ENCODE measurements at regions not wholly inside any gene's neighbourhood (a gene's known extent, or its start where the extent isn't known, plus 50 kb on each side); places are given as distances from the start of the nearest gene placed in this dataset.

GRCh38 chr2:71793926-71794325, 340.6 kb downstream of the DYSF start:
- TF ChIP-seq EZH2 (IDR thresholded peaks at IDR 0.05), result no peak
- TF ChIP-seq CTCF (IDR thresholded peaks at IDR 0.05), result no peak
- H3K4me2 ChIP-seq, result no peak overlapping the region
- no peaks in the 10 kb centered on the region for H3K9me3 ChIP-seq (ENCODE audit: low read depth)
- H3K9ac ChIP-seq, result no peak overlapping the region
- peaks cover 7% of the 10 kb centered on the region for H3F3A ChIP-seq (ENCODE audit: low read depth)
- H3K4me3 Mint-ChIP-seq, result no peak overlapping the region
- no peak for DNase-seq (ENCODE audit: low spot score)
- H3K27me3 ChIP-seq, result no peaks in the 10 kb centered on the region
- no peak overlapping the region for H2AFZ ChIP-seq (replicated peaks)
- H3K4me1 ChIP-seq, result peaks cover 11% of the 10 kb centered on the region
- peaks cover 5% of the 10 kb centered on the region for H3K4me1 Mint-ChIP-seq
- peak overlapping the region; percentile 30 for H3K27ac Mint-ChIP-seq
- H3K4me3 ChIP-seq, result no peak overlapping the region
- no peaks in the 10 kb centered on the region for H3K9me3 Mint-ChIP-seq
- H3K36me3 Mint-ChIP-seq, result no peaks in the 10 kb centered on the region
- no peaks in the 10 kb centered on the region for H4K20me1 ChIP-seq (ENCODE audit: low read depth)
- no peaks in the 10 kb centered on the region for H3K36me3 ChIP-seq
- H3K27me3 Mint-ChIP-seq (ENCODE audit: insufficient read depth, low read depth), result no peaks in the 10 kb centered on the region
- H3K79me2 ChIP-seq (ENCODE audit: low read depth), result no peaks in the 10 kb centered on the region
- H3K27ac ChIP-seq, result no peak overlapping the region

GRCh38 chr2:71792926-71793761, 339.8 kb downstream of the DYSF start:
- Mint-ChIP-seq H3K4me1 (peaks cover 5% of the 10 kb centered on the region), H3K27me3 (ENCODE audit: insufficient read depth, low read depth) (no peaks in the 10 kb centered on the region), H3K27ac (no peak overlapping the region), H3K36me3 (no peaks in the 10 kb centered on the region), H3K4me3 (no peak overlapping the region), H3K9me3 (no peaks in the 10 kb centered on the region)
- H3K9me3 ChIP-seq (ENCODE audit: low read depth), result no peaks in the 10 kb centered on the region
- no peak overlapping the region for H3K27ac ChIP-seq
- DNase-seq (ENCODE audit: low spot score), result no peak
- H3K4me3 ChIP-seq, result no peak overlapping the region
- peaks cover 7% of the 10 kb centered on the region for H3F3A ChIP-seq (ENCODE audit: low read depth)
- no peaks in the 10 kb centered on the region for H3K27me3 ChIP-seq
- no peaks in the 10 kb centered on the region for H4K20me1 ChIP-seq (ENCODE audit: low read depth)
- no peaks in the 10 kb centered on the region for H3K79me2 ChIP-seq (ENCODE audit: low read depth)
- no peak for TF ChIP-seq EZH2phosphoT487 (IDR thresholded peaks at IDR 0.05)
- no peak for TF ChIP-seq CTCF (IDR thresholded peaks at IDR 0.05)
- TF ChIP-seq EZH2 (IDR thresholded peaks at IDR 0.05), result no peak
- H3K4me1 ChIP-seq, result peaks cover 11% of the 10 kb centered on the region
- H3K4me2 ChIP-seq, result no peak overlapping the region
- no peaks in the 10 kb centered on the region for H3K36me3 ChIP-seq
- no peak overlapping the region for H2AFZ ChIP-seq (replicated peaks)
- no peak overlapping the region for H3K9ac ChIP-seq

GRCh38 chr2:71791501-71792135, 338.3 kb downstream of the DYSF start:
- H3K9me3 Mint-ChIP-seq, result no peaks in the 10 kb centered on the region
- no peak overlapping the region for H2AFZ ChIP-seq (replicated peaks)
- no peaks in the 10 kb centered on the region for H3K36me3 ChIP-seq
- no peaks in the 10 kb centered on the region for H3K9me3 ChIP-seq (ENCODE audit: low read depth)
- no peak overlapping the region for H3K4me2 ChIP-seq
- H3K4me1 Mint-ChIP-seq, result peaks cover 5% of the 10 kb centered on the region
- H3K27me3 ChIP-seq, result no peaks in the 10 kb centered on the region
- H3K4me1 ChIP-seq, result peaks cover 11% of the 10 kb centered on the region
- no peaks in the 10 kb centered on the region for H3K27me3 Mint-ChIP-seq (ENCODE audit: insufficient read depth, low read depth)
- H3K9ac ChIP-seq, result no peak overlapping the region
- H3K27ac ChIP-seq, result no peak overlapping the region
- no peak overlapping the region for H3K4me3 ChIP-seq
- H3K36me3 Mint-ChIP-seq, result no peaks in the 10 kb centered on the region
- no peak overlapping the region for H3K4me3 Mint-ChIP-seq
- no peaks in the 10 kb centered on the region for H3K79me2 ChIP-seq (ENCODE audit: low read depth)
- H3F3A ChIP-seq (ENCODE audit: low read depth), result peaks cover 7% of the 10 kb centered on the region
- H4K20me1 ChIP-seq (ENCODE audit: low read depth), result no peaks in the 10 kb centered on the region
- H3K27ac Mint-ChIP-seq, result no peak overlapping the region
- DNase-seq (ENCODE audit: low spot score), result no peak
- no peak for TF ChIP-seq EZH2 (IDR thresholded peaks at IDR 0.05)
- no peak for TF ChIP-seq CTCF (IDR thresholded peaks at IDR 0.05)
- TF ChIP-seq EZH2phosphoT487 (IDR thresholded peaks at IDR 0.05), result no peak

Data from neural progenitor cell (in vitro differentiated cells).